AG09319 (cell line): ENCODE measurements at regions not wholly inside any gene's neighbourhood (a gene's known extent, or its start where the extent isn't known, plus 50 kb on each side); places are given as distances from the start of the nearest gene placed in this dataset.

ENCODE experiments used
- DNase-seq: peaks from one replicate; pipeline ENCODE4 v3.0.0-alpha.2; 2010; ENCODE audit warnings: low read depth; ENCODE audit errors: extremely low read depth
- CTCF ChIP-seq: IDR thresholded peaks from 2 replicates; pipeline ENCODE4 v1.5.1; 2011; ENCODE audit warnings: low read depth, mild to moderate bottlenecking, inconsistent platforms, low read length, moderate library complexity

- TF ChIP-seq CTCF = no peak
Measured at GRCh38 chr16:47781673-47782072, 320.5 kb downstream of the PHKB start.

DNA sequence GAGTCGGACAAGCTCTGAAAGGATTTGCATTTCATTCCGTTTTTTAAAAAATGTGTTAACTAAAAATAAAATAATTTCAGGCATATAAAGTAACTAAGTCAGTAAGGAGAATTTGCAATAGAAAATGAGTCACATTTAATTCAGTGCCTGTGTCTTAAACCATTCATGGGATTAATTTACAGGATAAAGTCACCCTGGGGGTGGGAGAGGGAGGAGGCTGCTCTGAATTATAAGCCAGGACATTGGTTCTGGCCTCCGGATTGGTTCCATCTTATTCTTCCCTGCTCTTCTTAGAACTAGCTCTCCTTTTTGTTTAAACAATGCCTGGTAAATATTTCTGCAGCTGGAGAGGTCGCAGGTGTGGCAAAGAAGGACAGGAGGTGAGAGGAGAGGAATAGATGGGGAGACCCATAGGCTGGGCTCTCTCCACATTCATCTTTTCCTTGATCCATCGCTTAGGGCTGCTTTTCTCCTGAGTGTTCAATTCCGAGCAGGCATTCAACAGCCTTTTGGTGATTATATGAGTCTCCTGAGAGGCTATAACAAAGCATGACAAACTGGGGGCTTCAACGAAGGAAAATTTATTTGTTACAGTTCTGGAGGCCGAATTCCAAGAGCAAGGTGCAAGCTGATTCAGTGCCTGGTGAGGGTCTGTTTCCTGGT lies 319.2 kb downstream of the PHKB start:
- no peak for DNase-seq
- no peak for TF ChIP-seq CTCF

More at GRCh38 chr16:47781673-47782072, 320.5 kb downstream of the PHKB start:
- no peak for DNase-seq

- no peak for DNase-seq
- TF ChIP-seq CTCF = no peak
Measured at GRCh38 chr16:47779201-47780016, 318.3 kb downstream of the PHKB start.

- no peak for TF ChIP-seq CTCF
- no peak for DNase-seq
Measured at GRCh38 chr16:47778106-47778801, 317.1 kb downstream of the PHKB start.

DNA sequence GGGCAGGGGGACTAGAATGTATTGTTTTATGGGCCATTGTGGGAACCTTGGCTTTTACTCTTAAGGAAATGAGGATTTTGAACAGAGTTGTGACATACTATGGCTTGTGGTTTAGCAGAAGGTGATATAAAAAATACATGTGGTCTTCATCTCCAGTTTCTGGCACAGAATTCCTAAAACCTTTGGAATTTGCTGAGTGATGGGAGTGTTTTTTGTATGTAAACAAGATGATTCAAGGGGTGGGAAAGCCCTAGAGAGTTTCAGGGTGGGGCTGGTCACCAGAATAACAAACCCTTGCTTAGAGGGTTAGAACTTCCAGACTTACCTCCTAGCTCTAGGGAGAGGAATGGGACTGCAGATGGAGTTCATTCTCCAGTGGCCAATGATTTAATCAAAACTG lies 316.1 kb downstream of the PHKB start:
- DNase-seq = no peak
- no peak for TF ChIP-seq CTCF

- DNase-seq = no peak
Measured at GRCh38 chr16:47774661-47775060, 313.5 kb downstream of the PHKB start.

More at GRCh38 chr16:47774661-47775060, 313.5 kb downstream of the PHKB start:
- TF ChIP-seq CTCF = no peak
